ENCODE measurements at regions not wholly inside any gene's neighbourhood (a gene's known extent, or its start where the extent isn't known, plus 50 kb on each side); places are given as distances from the start of the nearest gene placed in this dataset.
"Not testable (repeated sequence)": the region's sequence is repeated elsewhere in the genome, so short reads cannot be mapped to it uniquely, and the experiment has no call there.

DNA sequence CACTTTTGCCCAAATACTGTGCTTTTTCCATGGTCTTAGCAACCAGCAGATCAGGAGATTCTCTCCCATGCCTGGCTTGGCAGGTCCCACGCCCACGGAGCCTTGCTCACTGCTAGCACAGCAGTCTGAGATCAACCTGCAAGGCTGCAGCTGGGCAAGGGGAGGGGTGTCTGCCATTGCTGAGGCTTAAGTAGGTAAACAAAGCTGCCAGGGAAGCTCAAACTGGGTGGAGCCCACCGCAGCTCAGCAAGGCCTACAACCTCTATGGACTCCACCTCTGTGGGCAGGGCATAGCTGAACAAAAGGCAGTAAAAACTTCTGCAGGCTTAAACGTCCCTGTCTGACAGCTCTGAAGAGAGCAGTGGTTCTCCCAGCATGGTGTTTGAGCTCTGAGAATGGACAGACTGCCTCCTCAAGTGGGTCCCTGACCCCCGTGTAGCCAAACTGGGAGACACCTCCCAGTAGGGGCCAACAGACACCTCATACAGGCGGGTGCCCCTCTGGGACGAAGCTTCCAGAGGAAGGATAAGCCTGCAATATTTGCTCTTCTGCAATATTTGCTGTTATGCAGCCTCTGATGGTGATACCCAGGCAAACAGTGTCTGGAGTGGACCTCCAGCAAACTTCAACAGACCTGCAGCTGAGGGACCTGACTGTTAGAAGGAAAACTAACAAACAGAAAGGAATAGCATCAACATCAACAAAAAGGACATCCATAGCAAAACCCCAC is 132.8 kb upstream of the STARD13 start:
- not testable (repeated sequence) for DNase-seq

DNA sequence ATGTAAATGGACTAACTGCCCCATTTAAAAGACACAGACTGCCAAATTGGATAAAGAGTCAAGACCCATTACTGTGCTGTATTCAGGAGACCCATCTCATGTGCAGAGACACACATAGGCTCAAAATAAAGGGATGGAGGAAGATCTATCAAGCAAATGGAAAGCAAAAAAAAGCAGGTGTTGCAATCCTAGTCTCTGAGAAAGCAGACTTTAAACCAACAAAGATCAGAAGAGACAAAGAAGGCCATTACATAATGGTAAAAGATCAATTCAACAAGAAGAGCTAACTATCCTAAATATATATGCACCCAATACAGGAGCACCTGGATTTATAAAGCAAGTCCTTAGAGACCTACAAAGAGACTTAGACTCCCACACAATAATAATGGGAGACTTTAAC is 134.6 kb upstream of the STARD13 start:
- not testable (repeated sequence) for DNase-seq

DNA sequence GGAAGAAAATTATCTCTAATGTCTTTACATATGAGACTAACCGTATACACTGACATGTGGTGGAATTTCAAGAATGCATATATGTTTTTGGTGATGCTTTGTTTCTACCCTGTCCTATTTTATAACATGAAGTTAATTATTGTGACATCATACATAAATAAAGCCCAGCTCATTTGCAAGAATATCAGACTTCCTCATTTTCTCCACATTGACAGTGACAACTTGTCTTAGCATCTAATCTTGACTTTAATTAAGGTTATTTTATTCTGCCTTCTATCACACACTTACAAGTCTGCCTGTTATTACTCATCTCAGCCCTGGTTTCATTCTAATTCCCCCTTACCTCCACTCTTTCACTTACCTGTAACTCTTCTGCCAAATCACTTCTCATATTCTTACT is 140.6 kb upstream of the STARD13 start:
- DNase-seq, result no peak

DNA sequence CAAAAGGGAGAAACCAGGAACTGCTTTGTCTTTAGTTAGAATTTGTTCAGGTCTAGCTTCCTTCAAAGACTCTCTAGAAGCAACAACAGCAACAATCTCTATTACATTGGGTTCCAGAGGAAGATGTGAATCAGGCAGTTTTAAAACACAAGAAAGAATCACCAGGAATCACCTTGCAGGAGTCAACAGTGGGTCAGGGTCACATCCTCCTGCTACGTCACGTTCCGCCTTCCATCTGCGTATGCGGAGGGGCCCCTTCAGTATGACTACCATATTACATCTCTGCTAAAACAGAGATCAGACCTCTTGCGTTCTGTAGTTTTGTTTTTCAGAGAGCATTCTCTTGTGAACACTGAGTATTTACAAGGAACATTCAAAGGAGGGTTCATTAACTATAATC is 147.8 kb upstream of the STARD13 start:
- no peak for DNase-seq

DNA sequence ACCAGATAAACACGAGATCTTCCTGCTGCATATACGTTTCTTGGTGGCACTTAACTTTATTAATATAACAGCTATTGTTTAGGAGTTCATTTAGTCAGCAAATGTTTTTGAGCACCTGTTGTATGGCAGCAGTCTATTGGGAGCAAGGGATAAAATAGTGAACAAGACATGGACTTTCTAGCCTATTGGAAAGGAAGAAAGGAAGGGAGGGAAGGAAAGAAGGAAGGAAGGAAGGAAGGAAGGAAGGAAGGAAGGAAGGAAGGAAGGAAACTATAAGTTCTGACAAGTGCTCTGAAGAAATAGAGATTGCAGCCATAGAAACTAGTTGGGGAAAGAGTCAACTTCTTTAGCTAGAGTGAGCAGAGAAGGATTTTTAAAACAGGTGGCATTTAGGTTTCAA is 149.1 kb upstream of the STARD13 start:
- DNase-seq, result no peak

DNA sequence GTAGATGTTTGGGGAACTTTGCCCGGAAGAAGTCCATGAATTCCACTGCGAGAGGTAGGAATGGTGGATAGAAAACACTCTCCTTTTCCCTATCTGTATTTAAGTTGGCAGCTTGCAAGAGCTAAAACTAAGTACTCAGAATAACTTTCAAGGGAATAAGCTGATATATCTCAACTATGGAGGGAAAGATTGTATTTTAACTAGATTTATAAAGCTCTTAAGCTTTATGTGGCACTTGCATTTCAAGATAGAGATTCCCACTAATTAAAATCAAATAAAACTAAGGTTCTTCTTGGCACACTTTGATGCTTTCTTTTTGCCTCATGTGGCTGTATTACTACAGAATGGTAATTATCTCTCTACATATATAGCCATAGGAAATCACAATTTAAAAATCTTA is 149.7 kb upstream of the STARD13 start:
- no peak for DNase-seq

DNA sequence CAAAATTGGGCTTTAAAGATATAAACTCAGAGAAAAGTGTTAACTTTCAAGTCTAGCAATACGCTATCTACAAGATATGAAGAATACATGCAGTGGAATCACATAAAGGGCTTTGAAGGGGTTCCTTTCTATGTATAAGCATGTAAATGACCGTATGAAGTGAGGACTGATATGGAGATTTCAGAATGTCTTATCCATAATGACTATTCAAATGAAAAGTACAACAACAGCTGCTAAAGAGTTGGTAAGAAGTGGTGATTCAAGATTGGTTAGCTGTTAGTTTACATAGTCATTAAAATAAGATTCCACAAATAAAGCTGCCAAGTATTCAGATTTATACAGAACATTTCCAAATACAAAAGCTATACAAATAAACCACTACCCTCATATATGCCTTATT is 153.4 kb upstream of the STARD13 start:
- DNase-seq, result no peak

DNA sequence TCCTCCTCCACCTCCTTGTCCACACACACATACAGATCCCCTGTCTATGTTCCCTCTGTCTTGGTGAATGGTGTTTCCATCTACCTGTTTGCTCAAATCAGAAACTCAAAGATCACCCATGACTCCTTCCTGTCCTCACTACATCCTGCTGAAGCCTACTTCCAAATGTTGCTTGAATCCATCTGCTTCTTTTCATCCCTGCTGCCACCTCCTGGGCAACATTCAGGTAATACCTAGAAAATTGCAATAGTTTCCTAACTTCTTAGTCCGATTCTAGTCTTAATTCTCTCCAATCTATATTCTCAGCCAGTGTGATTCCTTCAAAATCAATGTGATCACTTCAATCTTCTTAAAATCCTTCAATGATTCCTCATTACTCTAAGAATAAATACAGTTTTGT is 155.5 kb upstream of the STARD13 start:
- no peak for DNase-seq

DNA sequence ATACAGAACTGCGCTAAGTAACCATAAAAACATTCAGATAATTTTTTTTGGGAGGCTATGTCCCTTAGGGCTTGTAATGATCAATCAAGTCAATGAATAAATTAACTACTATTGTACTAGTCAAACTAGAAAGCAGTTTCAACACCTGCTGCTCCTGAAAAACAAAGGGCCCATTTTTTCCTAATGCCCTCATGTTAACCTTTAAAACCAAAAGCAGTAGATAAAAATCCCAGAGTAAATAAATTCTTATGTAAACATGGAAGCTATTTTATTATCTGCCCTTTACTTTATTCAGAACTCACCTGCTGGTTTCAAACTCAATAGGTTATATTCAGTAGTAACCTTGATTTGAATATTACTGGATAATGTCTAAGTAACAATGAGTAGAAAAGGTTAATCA is 159.5 kb upstream of the STARD13 start:
- DNase-seq, result no peak

DNA sequence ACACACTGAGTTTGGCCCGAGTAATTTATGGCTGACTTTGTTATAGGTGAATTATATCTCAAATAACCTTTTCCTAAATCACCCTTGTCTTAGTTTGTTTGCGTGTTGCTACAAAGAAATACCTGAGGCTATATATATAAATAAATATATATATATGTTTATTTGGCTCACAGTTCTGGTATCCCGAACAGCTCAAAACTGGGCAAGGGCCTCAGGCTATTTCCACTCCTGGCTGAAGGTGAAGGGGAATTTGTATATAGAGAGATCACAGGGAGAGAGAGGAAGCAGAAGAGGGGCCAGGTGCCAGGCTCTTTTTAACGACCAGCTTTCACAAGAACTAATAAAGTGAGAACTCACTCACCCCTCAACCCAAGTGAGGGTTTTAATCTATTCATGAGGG is 159.9 kb upstream of the STARD13 start:
- DNase-seq, result no peak

DNA sequence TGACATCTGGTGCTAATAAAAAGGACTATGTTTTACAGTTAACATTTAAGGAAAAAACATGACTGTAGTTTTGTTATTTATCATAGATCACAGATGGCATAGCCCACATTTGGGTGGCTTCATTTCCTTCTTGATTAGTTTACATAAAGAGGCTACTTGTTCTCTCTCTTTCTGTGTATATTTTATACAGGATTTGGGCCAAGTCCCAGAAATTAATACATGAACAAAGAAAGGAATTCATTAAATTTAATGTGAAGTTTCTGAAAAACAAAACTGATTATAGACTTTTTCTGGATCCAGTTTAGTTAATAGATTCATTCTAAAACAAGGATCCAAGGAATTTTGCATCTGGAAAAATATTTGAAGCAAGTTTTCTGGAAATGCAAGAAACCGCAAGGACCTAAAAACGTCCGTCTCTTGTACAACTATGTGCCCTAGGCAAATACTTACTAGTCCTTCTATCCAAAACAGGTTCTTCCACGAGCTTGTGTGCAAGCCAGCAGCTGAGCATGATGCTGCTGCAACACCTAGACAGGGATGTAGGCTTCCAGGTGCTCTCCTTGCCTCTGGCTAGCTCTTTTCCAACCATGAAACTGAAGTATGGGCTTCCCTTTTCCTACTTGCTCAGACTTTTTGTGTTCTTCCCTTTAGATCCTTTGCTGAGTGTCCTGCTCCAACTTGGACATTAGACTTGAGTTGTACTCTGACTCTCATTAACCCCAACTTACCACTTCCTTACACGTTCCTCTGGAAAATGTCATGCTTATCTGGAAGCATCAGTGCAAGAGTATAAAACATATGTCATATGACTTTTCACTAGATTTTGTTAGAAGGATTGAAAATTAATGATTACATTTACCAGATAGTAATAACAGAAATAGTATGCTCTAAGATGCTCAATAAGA is 161.5 kb upstream of the STARD13 start:
- DNase-seq, result no peak

DNA sequence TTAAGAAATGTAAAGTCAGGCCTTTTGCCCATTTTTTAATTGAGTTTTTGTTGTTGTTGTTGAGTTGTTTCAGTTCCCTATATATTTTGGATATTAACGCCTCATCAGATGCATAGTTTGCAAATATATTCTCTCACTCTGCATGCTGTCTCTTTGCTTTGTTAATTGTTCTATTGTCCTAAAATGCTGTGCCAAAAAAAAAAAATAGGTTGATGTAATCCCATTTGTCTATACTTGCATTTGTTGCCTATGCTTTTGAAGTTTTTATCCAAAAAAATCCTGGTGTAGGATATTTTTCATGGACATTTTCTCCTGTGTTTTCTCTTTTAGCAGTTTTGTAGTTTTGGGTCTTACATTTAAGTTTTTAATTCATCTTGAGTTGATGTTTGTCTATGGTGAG is 163.3 kb upstream of the STARD13 start:
- no peak for DNase-seq

DNA sequence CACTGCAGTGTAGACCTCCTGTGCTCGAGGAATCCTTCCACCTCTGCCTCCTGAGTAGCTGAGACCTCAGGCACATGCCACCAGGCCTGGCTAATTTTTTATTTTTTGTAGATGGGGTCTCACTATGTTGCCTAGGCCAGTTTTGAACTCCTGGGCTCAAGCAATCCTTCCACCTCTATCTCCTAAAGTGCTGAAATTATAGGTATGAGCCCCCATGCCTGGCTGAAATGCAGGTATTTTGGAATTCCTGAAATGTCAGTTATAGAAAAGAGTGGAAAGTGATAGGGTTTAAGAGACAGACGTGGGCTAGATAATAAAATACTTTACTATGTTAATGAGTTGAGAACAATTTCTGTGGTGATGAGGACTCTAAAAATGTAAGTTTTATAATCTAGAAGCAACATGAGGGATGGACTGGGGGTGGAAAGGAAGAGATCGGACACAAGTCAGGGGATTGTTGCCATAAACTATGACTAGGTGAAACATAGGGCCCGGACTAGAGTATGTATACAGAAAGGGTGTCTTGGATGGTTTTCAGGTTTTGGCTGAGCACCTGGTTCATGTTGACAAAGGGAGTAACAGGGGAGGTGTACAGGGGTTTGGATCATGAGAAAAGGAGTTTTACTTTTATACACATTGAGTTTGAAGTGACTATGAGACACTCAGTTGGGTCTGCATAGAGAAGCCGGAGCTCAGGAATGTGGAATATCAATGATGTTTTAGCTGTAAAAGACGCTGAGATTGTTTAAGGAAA is 165.6 kb upstream of the STARD13 start:
- DNase-seq, result no peak

DNA sequence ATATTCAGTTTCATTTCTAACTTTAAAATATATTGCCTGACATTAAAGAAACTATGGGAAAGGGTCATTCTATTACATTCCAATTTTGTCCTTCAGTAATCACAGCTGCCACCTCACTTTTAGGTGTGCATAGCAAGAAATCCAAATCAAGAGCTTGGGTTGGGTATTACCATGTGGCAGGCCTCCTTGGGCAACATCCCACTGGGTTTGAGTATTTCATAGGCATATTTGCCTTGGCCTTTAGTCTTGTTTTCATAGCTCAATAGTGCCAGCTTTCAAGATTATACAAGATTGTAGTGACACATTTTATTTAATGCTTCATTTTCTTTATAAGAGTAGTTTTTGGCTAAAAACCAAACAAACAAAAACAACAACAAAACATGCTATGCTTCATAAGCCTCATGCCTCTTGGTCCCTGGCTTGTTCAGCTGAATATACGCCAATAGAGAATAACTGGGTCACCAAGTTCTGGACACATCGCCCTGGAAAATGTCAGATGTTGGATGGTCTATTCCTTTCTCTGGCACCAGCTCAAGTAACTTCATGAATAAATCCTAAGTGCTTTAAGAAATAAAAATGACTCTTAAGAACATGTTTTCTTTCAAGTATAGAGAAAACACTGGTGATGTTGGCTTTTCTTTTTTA is 167.4 kb upstream of the STARD13 start:
- DNase-seq, result no peak

DNA sequence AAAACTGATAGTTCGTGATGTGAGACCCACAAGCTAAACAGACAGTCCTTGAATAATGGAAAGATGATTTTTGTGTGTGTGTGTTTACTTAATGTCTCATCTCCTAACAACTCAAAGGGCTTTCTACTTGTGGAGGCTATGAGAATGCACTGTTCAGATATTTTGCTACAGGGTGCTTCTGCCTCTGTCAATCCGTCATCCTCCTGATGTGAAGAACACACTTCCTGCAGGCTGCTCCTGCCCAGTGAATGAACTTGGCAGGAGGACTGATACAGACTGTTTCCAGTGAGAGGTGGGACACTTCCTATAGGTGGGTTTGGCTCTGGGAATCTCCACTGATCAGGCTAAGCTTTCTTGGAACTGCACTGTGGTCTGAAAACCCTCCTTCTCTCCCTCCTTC is 168.4 kb upstream of the STARD13 start:
- no peak for DNase-seq

DNA sequence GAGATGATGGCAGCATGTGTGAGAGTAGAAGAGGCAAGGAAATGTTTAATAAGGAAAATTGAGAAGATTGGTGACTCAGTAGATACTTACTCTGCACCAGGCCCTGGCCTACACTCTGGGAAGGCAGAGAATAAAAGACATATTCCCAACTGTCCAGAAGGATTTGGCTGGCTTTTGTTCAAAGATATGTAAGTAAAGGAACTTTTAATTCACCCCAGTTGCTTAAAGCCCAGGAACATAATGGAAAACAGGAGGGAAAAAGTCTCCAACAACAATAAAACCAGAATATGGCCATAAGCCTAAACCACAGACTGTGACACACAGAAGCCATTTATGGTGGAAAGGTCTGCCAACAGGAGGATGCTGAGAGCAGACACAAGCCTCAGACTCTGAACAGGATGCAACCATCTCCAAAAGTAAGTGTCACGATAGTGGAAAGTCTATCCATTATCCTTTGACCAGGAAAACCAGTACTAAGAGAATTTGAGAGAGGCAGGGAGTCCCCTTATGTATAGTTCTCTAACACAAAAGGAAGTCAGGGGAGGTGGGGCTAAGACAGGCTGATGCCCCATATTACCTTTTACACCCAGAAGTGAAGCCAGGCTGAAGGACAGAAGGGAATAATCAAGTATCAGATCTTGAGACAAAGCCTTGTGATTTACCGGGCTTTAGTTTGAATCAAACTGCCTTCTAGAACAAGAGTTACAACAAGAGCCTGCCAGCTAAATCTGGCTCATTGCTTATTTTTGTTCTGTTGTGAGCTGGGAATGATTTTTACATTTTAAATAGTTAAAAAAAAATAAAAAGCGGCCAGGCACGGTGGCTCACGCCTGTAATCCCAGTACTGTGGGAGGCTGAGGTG is 169.5 kb upstream of the STARD13 start:
- no peak for DNase-seq

DNA sequence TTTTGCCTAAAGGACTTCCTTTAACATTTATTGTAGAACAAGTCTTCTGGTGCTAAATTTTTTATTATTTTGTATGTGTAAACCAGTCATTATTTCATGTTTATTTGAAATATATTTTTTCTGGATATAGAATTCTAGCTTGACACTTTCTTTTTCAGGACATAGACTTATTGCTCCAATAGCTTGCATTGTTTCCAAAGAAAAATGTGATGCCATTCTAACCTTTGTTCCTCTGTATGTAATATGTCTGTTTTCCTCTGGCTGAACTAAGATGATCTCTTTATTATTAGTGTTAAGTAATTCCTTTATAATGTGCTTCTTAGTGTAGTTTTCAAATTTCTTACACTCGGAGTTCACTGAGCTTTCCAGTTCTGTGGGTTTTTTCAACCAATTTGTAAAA is 174.1 kb upstream of the STARD13 start:
- no peak for DNase-seq

DNA sequence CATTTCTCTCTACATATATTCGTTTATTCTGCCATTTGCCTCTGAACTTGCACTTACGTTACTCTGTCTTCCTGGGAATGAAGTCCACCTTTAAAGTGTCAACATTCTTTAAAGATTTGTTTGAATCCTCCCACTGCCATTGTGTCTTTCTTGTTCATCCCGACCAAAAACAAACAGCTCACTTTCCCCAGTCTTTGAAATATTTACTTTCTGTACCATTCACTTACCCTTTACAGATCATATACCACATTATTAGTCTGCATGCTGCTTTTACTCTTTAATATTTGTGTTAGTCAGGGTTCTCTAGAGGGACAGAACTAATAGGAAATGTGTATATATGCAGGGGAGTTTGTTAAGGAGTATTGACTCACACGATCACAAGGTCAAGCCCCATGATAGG is 176.6 kb upstream of the STARD13 start:
- no peak for DNase-seq

DNA sequence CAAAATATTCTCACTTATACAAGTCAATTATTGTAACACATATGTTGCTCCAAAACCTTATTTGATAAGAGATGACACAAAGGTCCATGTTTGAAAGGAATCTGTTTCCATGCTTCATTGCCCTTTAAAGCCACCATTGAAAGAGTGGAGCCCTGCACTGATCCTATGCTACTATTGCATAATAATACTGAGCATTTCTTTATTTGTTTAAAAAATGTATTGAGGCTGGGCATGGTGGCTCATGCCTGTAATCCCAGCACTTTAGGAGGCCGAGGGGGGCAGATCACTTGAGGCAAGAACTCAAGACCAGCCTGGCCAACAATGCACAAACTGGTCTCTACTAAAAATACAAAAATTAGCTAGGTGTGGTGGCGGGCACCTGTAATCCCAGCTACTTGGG is 178.8 kb upstream of the STARD13 start:
- DNase-seq, result no peak

DNA sequence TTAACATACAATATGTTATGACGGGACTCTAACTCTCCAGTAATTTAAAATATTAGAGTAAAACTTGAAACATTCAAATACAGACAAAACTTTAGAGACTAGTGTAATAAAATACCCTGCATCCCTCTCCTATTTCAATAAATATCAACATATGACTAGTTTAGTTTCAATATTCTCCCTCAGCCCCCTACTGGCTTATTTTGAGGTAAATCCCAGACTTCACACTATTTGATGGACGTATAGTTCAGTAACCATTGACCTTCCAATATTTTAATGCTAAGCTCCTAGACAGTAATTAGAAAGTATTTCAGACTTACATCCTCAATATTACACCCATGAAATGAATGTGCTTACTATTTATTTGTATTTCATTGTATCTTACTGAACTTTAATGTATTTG is 180.7 kb upstream of the STARD13 start:
- DNase-seq, result no peak

DNA sequence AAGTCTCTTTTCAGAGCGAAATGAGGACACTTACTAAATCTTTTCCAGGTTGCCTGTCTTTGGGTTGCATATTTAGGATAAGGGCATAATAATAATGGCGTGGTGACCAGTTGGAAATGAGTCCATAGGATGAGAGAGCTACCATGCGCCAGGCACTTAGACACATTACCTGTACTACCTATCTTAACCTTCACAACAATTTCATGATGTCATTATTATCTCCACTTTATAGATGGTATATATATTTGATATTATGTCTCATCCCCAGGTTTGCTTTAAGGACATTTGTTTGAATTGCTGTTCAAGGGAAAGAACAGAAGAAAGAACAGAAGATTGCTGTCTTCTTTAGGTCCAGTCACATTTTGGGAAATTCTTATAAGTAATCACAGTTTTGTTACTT is 182.0 kb upstream of the STARD13 start:
- DNase-seq, result no peak

DNA sequence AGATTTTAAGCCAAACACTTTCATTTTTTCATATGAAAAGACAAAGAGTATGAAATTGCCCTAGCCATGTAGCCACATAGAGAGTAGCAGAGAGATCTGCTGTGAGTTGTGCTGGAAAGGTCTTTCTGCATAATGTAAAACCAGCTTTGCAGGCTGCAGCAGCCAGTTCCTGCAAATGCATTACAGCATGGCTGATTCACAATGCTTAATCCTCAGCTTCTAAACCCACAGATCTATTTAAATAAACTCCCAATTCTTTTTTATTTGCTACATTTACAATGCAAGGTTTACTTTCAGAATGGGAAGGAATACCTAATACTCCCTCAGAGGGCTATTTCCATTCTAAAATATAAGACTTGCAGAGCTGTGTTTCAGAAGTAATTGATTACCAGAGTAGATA is 185.6 kb upstream of the STARD13 start:
- no peak for DNase-seq

All from activated CD8-positive, alpha-beta memory T cell treated with anti-CD3 and anti-CD28 coated beads, Interleukin-2, amount 50 U/mL, for 4 hours (primary cell).